HepG2 (cell line): ENCODE measurements at regions not wholly inside any gene's neighbourhood (a gene's known extent, or its start where the extent isn't known, plus 50 kb on each side); places are given as distances from the start of the nearest gene placed in this dataset.

Experiments
- ATAC-seq: fragments of 200-7000 bp; cut with Tn5 transposase; 3 replicates; pipeline ENCODE4 v1.9.1; 2020; ENCODE audit warnings: mild to moderate bottlenecking, moderate library complexity
- BruUV-seq: library from RNA; stranded (reverse); fragments of 400-500 nt; replicated peaks from 2 replicates; lab custom pipeline; 2021; lab: Mats Ljungman, UMichigan
- CTCF ChIA-PET: fragments of 300-600 bp; formaldehyde crosslinking; extraction: SDS; loops from one replicate; lab custom pipeline; 2021; ENCODE audit warnings: low total read pairs, inconsistent platforms, low intra/inter-chr PET ratio; lab: Yijun Ruan, JAX
- POLR2A ChIA-PET: fragments of 350-600 bp; sonication (Branson Sonifier 250); formaldehyde crosslinking; loops from one replicate; lab custom pipeline; 2020; ENCODE audit warnings: antibody characterized with exemption, inconsistent platforms; lab: Yijun Ruan, JAX
- DNase-seq: peaks from one replicate; pipeline ENCODE4 v3.0.0-alpha.2; 2015; ENCODE audit warnings: low spot score
- FAIRE-seq: peaks from 3 replicates; lab custom pipeline; 2011; peaks lifted over from hg19 to GRCh38; lab: Jason Lieb, UNC
- H2AFZ ChIP-seq: one replicate; pipeline ENCODE4 v1.6.1; 2011; ENCODE audit warnings: low read length, inconsistent platforms
- H3K27ac ChIP-seq: fragments of 300-600 bp; 3 replicates; pipeline ENCODE4 v1.8.0; 2011; ENCODE audit warnings: mixed run types, mild to moderate bottlenecking, mixed read lengths, low read length, inconsistent platforms; ENCODE audit not compliant: insufficient read depth; ENCODE audit errors: extremely low read length
- H3K27me3 ChIP-seq, 2 experiments: fragments of 200-600 bp in 1 of 2; 2 replicates in 1 of 2; 3 replicates in 1 of 2; pipeline versions ENCODE4 v1.6.0 to v1.8.0; 2011; ENCODE audit warnings: low read length in 2 of 2, mild to moderate bottlenecking in 2 of 2, moderate library complexity in 2 of 2, inconsistent platforms in 1 of 2; ENCODE audit not compliant: insufficient read depth in 2 of 2, control insufficient read depth in 1 of 2
- H3K36me3 ChIP-seq, 2 experiments: fragments of 200-600 bp in 1 of 2; replicated peaks in 1 of 2; 2 replicates in 1 of 2; 3 replicates in 1 of 2; pipeline versions ENCODE4 v1.5.1 to v1.8.0; 2011; ENCODE audit warnings: low read length in 2 of 2, inconsistent platforms in 1 of 2; ENCODE audit not compliant: insufficient read depth in 2 of 2, control insufficient read depth in 1 of 2
- H3K4me1 ChIP-seq: 2 replicates; pipeline ENCODE4 v1.5.1; 2012; ENCODE audit warnings: low read length, inconsistent platforms; ENCODE audit not compliant: insufficient read depth
- H3K4me2 ChIP-seq: 2 replicates; pipeline ENCODE4 v1.6.0; 2011; ENCODE audit warnings: low read depth, low read length, inconsistent platforms
- H3K4me3 ChIP-seq, 3 experiments: fragments of 200-600 bp in 1 of 3; sonication (generic), shearing (Covaris generic) in 1 of 3; replicated peaks in 1 of 3; 2 replicates each; pipeline ENCODE4 v1.5.1; 2011 to 2016; ENCODE audit warnings: low read length in 3 of 3, inconsistent platforms in 2 of 3, low read depth in 2 of 3, mild to moderate bottlenecking in 2 of 3, control low read depth in 1 of 3, mixed read lengths in 1 of 3; ENCODE audit not compliant: insufficient read depth in 1 of 3
- H3K79me2 ChIP-seq: one replicate; pipeline ENCODE4 v1.6.1; 2011; ENCODE audit warnings: low read length, inconsistent platforms; ENCODE audit not compliant: insufficient read depth
- H3K9ac ChIP-seq: 2 replicates; pipeline ENCODE4 v1.6.0; 2011; ENCODE audit warnings: mild to moderate bottlenecking, low read depth, low read length, inconsistent platforms; ENCODE audit not compliant: insufficient read depth
- H3K9me3 ChIP-seq: 2 replicates; pipeline ENCODE4 v1.5.1; 2012; ENCODE audit warnings: mild to moderate bottlenecking, low read length
- H4K20me1 ChIP-seq: 2 replicates; pipeline ENCODE4 v1.6.0; 2011; ENCODE audit warnings: inconsistent platforms, mild to moderate bottlenecking, low read length, moderate library complexity; ENCODE audit not compliant: insufficient read depth
- FLYWCH1 ChIP-seq: sonication (generic); formaldehyde crosslinking; IDR thresholded peaks from 2 replicates; pipeline ENCODE4 v1.8.1; 2023; ENCODE audit warnings: mild to moderate bottlenecking, missing genetic modification reagents
- IRF2 ChIP-seq: IDR thresholded peaks from 2 replicates; pipeline ENCODE4 v1.6.1; 2018; ENCODE audit warnings: missing genetic modification reagents, missing compliant biosample characterization
- KAT8 ChIP-seq: IDR thresholded peaks from 2 replicates; pipeline ENCODE4 v1.6.1; 2016; ENCODE audit warnings: missing genetic modification reagents, missing compliant biosample characterization
- KLF16 ChIP-seq, 2 experiments: sonication (generic) in 1 of 2; formaldehyde crosslinking in 1 of 2; IDR thresholded peaks; 2 replicates each; pipeline versions ENCODE4 v1.6.1 to v1.8.0; 2016 to 2023; ENCODE audit warnings: missing genetic modification reagents in 2 of 2, missing compliant biosample characterization in 1 of 2
- NFATC3 ChIP-seq: sonication (generic); formaldehyde crosslinking; IDR thresholded peaks from 2 replicates; pipeline ENCODE4 v1.5.1; 2020; ENCODE audit warnings: mild to moderate bottlenecking, missing genetic modification reagents
- NR2F2 ChIP-seq: IDR thresholded peaks from 2 replicates; pipeline ENCODE4 v1.6.1; 2012; ENCODE audit warnings: low read depth, inconsistent platforms, borderline replicate concordance
- TAF1 ChIP-seq: sonication (generic); formaldehyde crosslinking; IDR thresholded peaks from 2 replicates; pipeline ENCODE4 v1.4.0; 2020; ENCODE audit warnings: missing genetic modification reagents
- ZBTB4 ChIP-seq: sonication (generic); formaldehyde crosslinking; IDR thresholded peaks from 2 replicates; pipeline ENCODE4 v1.4.0; 2020; ENCODE audit warnings: missing genetic modification reagents, mild to moderate bottlenecking, borderline replicate concordance
- ZNF18 ChIP-seq: sonication (generic); formaldehyde crosslinking; IDR thresholded peaks from 2 replicates; pipeline ENCODE4 v1.8.0; 2022; ENCODE audit warnings: mild to moderate bottlenecking, missing genetic modification reagents; ENCODE audit not compliant: insufficient replicate concordance
- ZNF292 ChIP-seq: sonication (generic); formaldehyde crosslinking; IDR thresholded peaks from 2 replicates; pipeline ENCODE4 v1.8.1; 2022; ENCODE audit warnings: mild to moderate bottlenecking, low read depth, missing genetic modification reagents, borderline replicate concordance
- ZNF34 ChIP-seq: sonication (generic); formaldehyde crosslinking; IDR thresholded peaks from 2 replicates; pipeline ENCODE4 v1.4.0; 2020; ENCODE audit warnings: mild to moderate bottlenecking, missing genetic modification reagents, borderline replicate concordance
- ZNF563 ChIP-seq: sonication (generic); formaldehyde crosslinking; IDR thresholded peaks from 2 replicates; pipeline ENCODE4 v1.8.0; 2022; ENCODE audit warnings: mild to moderate bottlenecking, moderate library complexity, missing genetic modification reagents
- ZSCAN29 ChIP-seq: sonication (generic); formaldehyde crosslinking; conservative IDR thresholded peaks from 2 replicates; pipeline ENCODE4 v1.4.0; 2020; ENCODE audit warnings: mild to moderate bottlenecking, missing genetic modification reagents
- WGBS: methylation state at CpG from one replicate; pipeline ENCODE4 v1.1.6; 2017; ENCODE audit warnings: low lambda C conversion rate; 5-methylcytosine and 5-hydroxymethylcytosine counted together
- in situ Hi-C: cut with HindIII; loops from 2 replicates; pipeline ENCODE4 v1.10.0; 2017; ENCODE audit warnings: low pct_unique_long_range_greater_than_20kb; ENCODE audit not compliant: extremely low pct_ligation_motif_present
- intact Hi-C: fragments of 100-400 bp; cut with micrococcal nuclease; formaldehyde crosslinking; loops from one replicate; pipeline ENCODE4 v1.10.0; 2022; ENCODE audit not compliant: unreplicated experiment
- TF ChIP-seq, protein P1 (sequence below), 2 experiments: IDR thresholded peaks; 2 replicates each; pipeline ENCODE4 v1.6.1; 2011 to 2012; ENCODE audit warnings: low read length in 2 of 2, borderline replicate concordance in 1 of 2, low read depth in 1 of 2, mild to moderate bottlenecking in 1 of 2, moderate library complexity in 1 of 2

DNA sequence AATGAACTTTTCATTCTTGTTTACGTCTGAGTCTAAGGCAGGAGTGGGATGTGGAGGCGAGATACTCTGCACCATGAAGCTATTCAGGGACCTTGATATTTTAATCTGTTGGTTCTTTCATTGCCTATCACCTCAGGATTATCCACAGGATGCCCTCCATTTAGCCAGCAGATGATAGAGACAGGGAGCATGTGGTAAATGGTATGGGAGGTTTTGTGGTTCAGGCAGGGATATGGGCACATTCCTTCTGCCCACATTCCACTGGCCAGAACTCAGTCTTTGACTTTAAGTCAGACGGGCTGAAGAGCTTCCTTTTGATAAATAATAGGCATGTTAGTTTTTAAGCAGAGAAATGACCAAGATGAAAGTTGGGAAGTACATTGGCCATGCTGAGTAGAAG is 548.0 kb upstream of the CCDC54 start (continued):
- TF ChIP-seq ZBTB4 (CRISPR knock-in tag) (no peak), TAF1 (CRISPR knock-in tag) (no peak), FLYWCH1 (CRISPR knock-in tag) (no peak), ZNF18 (CRISPR knock-in tag) (no peak), KAT8 (CRISPR knock-in tag) (no peak), KLF16 (CRISPR knock-in tag; IDR thresholded peaks at IDR 0.05) (no peak)

- ChIA-PET CTCF (no interaction called here), POLR2A (no interaction called here)
- H3K4me3 ChIP-seq = no peak overlapping the region
- no peak overlapping the region for H3K9ac ChIP-seq
- WGBS = 1% methylated on average over 2 of the region's 2 CpGs
- H3K4me2 ChIP-seq = no peak overlapping the region
- H3K4me1 ChIP-seq = no peaks in the 10 kb centered on the region
- in situ Hi-C loops (no loop called here), intact Hi-C loops (no loop called here)
- DNase-seq = no peak
- H4K20me1 ChIP-seq = no peaks in the 10 kb centered on the region
- no peaks in the 10 kb centered on the region for H3K36me3 ChIP-seq
- BruUV-seq = no TSS peak
- no peaks in the 10 kb centered on the region for H3K27me3 ChIP-seq
- FAIRE-seq = no peak
- ATAC-seq = no peak
- H3K79me2 ChIP-seq = no peaks in the 10 kb centered on the region
- TF ChIP-seq NFATC3 (CRISPR knock-in tag) = no peak
- TF ChIP-seq, protein P1, sequence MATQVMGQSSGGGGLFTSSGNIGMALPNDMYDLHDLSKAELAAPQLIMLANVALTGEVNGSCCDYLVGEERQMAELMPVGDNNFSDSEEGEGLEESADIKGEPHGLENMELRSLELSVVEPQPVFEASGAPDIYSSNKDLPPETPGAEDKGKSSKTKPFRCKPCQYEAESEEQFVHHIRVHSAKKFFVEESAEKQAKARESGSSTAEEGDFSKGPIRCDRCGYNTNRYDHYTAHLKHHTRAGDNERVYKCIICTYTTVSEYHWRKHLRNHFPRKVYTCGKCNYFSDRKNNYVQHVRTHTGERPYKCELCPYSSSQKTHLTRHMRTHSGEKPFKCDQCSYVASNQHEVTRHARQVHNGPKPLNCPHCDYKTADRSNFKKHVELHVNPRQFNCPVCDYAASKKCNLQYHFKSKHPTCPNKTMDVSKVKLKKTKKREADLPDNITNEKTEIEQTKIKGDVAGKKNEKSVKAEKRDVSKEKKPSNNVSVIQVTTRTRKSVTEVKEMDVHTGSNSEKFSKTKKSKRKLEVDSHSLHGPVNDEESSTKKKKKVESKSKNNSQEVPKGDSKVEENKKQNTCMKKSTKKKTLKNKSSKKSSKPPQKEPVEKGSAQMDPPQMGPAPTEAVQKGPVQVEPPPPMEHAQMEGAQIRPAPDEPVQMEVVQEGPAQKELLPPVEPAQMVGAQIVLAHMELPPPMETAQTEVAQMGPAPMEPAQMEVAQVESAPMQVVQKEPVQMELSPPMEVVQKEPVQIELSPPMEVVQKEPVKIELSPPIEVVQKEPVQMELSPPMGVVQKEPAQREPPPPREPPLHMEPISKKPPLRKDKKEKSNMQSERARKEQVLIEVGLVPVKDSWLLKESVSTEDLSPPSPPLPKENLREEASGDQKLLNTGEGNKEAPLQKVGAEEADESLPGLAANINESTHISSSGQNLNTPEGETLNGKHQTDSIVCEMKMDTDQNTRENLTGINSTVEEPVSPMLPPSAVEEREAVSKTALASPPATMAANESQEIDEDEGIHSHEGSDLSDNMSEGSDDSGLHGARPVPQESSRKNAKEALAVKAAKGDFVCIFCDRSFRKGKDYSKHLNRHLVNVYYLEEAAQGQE (IDR thresholded peaks at IDR 0.05; ENCODE audit: borderline replicate concordance in 1 of 2, low read depth in 1 of 2, low read length in 2 of 2) = no peak
- TF ChIP-seq IRF2 (CRISPR knock-in tag) = no peak
- TF ChIP-seq NR2F2 = no peak
- TF ChIP-seq ZSCAN29 (CRISPR knock-in tag) = no peak
- no peak for TF ChIP-seq ZNF34 (CRISPR knock-in tag)
- TF ChIP-seq ZNF292 (CRISPR knock-in tag) = no peak
- no peak for TF ChIP-seq ZNF563 (CRISPR knock-in tag)
- TF ChIP-seq, all 625 proteins: peak for 0
- no peak overlapping the region for H3K27ac ChIP-seq
- no peak overlapping the region for H2AFZ ChIP-seq
- H3K9me3 ChIP-seq = peaks cover 17% of the 10 kb centered on the region
These were observed 546.9 kb upstream of the CCDC54 start for GRCh38 chr3:106830334-106830733.
